ENCODE measurements at regions not wholly inside any gene's neighbourhood (a gene's known extent, or its start where the extent isn't known, plus 50 kb on each side); places are given as distances from the start of the nearest gene placed in this dataset.

GRCh38 chr2:235235977-235236767 lies 257.7 kb upstream of the AGAP1 start:
- Histone ChIP-seq H4K20me1 (replicated peaks; ENCODE audit: control insufficient read depth, extremely low read depth, insufficient read depth, low read length) (no peaks in the 10 kb centered on the region), H3K9me1 (replicated peaks; ENCODE audit: control insufficient read depth, extremely low read depth, insufficient read depth, low read length) (no peaks in the 10 kb centered on the region), H3K9ac (replicated peaks; ENCODE audit: extremely low read depth, insufficient read depth, low read length) (no peak overlapping the region), H3K27ac (ENCODE audit: insufficient read depth, low read depth, low read length) (no peak overlapping the region), H3K4me1 (ENCODE audit: control insufficient read depth, extremely low read depth, insufficient read depth, low read length) (peaks cover 12% of the 10 kb centered on the region), H3K36me3 (ENCODE audit: control insufficient read depth in 2 of 2, extremely low read depth in 1 of 2, insufficient read depth in 2 of 2, low read length in 2 of 2) (no peaks in the 10 kb centered on the region), H3K27me3 (ENCODE audit: control insufficient read depth in 2 of 2, insufficient read depth in 2 of 2, low read length in 2 of 2) (no peaks in the 10 kb centered on the region), H2AFZ (ENCODE audit: low read depth, low read length) (no peak overlapping the region), H3K79me2 (ENCODE audit: control insufficient read depth, insufficient read depth, low read length) (no peaks in the 10 kb centered on the region), H3K4me3 (replicated peaks in 1 of 3; ENCODE audit: insufficient read depth in 1 of 3, low read depth in 1 of 3, low read length in 3 of 3) (no peak overlapping the region), H3K4me2 (ENCODE audit: insufficient read depth, low read length) (no peak overlapping the region), H3K9me3 (replicated peaks; ENCODE audit: control insufficient read depth, insufficient read depth, low read length) (no peaks in the 10 kb centered on the region)
- intact Hi-C loops (cut with micrococcal nuclease) = loop anchor here (5.0 to 10.0 kb wide), 2 partner anchors 256 to 359 kb away; partner anchors contain the start of gene AGAP1
- dilution Hi-C loops (cut with MboI; ENCODE audit: extremely low pct_ligation_motif_present, low sequenced_read_pairs) = no loop called here
- DNase-seq (ENCODE audit: low read depth, low spot score) (peak; percentile 18), FAIRE-seq (peak; percentile 62)
- TF ChIP-seq GATA2 (IDR thresholded peaks at IDR 0.05; ENCODE audit: insufficient read depth, insufficient read length, low read depth, low read length) = no peak
- peak; percentile 88 for TF ChIP-seq JUN (IDR thresholded peaks at IDR 0.05; ENCODE audit: borderline replicate concordance, insufficient read depth, insufficient read length, low read depth)
- peak; percentile 59 for TF ChIP-seq FOS (IDR thresholded peaks at IDR 0.05; ENCODE audit: borderline replicate concordance, insufficient read depth, low read length)
- TF ChIP-seq MAX (IDR thresholded peaks at IDR 0.05; ENCODE audit: insufficient read depth, insufficient read length) = no peak
- CTCF ChIA-PET = no interaction called here
- no TSS peak for BruUV-seq (replicated peaks)
- POLR2A ChIA-PET = no interaction called here

DNA sequence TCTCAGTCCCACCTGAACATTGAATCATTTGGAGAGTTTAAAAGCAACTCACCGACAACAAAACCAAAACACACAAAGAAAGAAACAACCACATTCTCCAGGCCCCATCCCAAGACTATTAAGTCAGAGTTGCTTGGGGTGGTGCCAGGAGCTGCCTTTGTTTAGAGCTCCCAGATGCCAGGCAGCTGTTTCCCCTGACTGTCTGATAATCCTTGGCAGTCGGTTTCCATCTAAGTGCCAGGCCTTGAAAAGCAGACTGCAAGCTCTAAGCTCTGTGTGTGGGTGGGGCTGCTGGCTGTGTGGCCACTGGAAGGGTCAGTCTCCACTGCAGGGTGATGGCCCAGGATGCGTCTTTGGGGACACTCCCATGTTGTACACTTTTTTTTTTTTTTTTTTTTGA lies 255.3 kb upstream of the AGAP1 start:
- Histone ChIP-seq H3K4me3 (replicated peaks in 1 of 3; ENCODE audit: insufficient read depth in 1 of 3, low read depth in 1 of 3, low read length in 3 of 3) (no peak overlapping the region), H2AFZ (ENCODE audit: low read depth, low read length) (no peak overlapping the region), H3K27ac (ENCODE audit: insufficient read depth, low read depth, low read length) (peak overlapping the region; percentile 19), H3K9me3 (replicated peaks; ENCODE audit: control insufficient read depth, insufficient read depth, low read length) (no peaks in the 10 kb centered on the region), H3K36me3 (ENCODE audit: control insufficient read depth in 2 of 2, extremely low read depth in 1 of 2, insufficient read depth in 2 of 2, low read length in 2 of 2) (no peaks in the 10 kb centered on the region), H3K79me2 (ENCODE audit: control insufficient read depth, insufficient read depth, low read length) (no peaks in the 10 kb centered on the region), H3K9ac (replicated peaks; ENCODE audit: extremely low read depth, insufficient read depth, low read length) (no peak overlapping the region), H3K4me1 (ENCODE audit: control insufficient read depth, extremely low read depth, insufficient read depth, low read length) (peaks cover 12% of the 10 kb centered on the region), H4K20me1 (replicated peaks; ENCODE audit: control insufficient read depth, extremely low read depth, insufficient read depth, low read length) (no peaks in the 10 kb centered on the region), H3K27me3 (ENCODE audit: control insufficient read depth in 2 of 2, insufficient read depth in 2 of 2, low read length in 2 of 2) (no peaks in the 10 kb centered on the region), H3K4me2 (ENCODE audit: insufficient read depth, low read length) (no peak overlapping the region), H3K9me1 (replicated peaks; ENCODE audit: control insufficient read depth, extremely low read depth, insufficient read depth, low read length) (no peaks in the 10 kb centered on the region)
- ChIA-PET CTCF (interaction anchor here (0.6 to 1.7 kb wide), 4 partner anchors 13 to 508 kb away, joined by 3 to 6 read pairs (median 4); no protein-coding TSS in a partner anchor), POLR2A (interaction anchor here (0.7 to 1.0 kb wide), 2 partner anchors 17 to 280 kb away, joined by 4 to 5 read pairs; no protein-coding TSS in a partner anchor)
- no TSS peak for BruUV-seq (replicated peaks)
- TF ChIP-seq POLR2AphosphoS5 (IDR thresholded peaks at IDR 0.05; ENCODE audit: insufficient read depth, low read depth, low read length) (no peak), JUN (IDR thresholded peaks at IDR 0.05; ENCODE audit: borderline replicate concordance, insufficient read depth, insufficient read length, low read depth) (peak; percentile 8)
- intact Hi-C loops (cut with micrococcal nuclease) (loop anchor here (1.0 to 10.0 kb wide), 3 partner anchors 25 to 356 kb away; partner anchors contain the start of gene AGAP1), dilution Hi-C loops (cut with MboI; ENCODE audit: extremely low pct_ligation_motif_present, low sequenced_read_pairs) (no loop called here)
- DNase-seq (ENCODE audit: low read depth, low spot score) (peak; percentile 86), FAIRE-seq (peak; percentile 88)
